ENCODE measurements at regions not wholly inside any gene's neighbourhood (a gene's known extent, or its start where the extent isn't known, plus 50 kb on each side); places are given as distances from the start of the nearest gene placed in this dataset.

DNA sequence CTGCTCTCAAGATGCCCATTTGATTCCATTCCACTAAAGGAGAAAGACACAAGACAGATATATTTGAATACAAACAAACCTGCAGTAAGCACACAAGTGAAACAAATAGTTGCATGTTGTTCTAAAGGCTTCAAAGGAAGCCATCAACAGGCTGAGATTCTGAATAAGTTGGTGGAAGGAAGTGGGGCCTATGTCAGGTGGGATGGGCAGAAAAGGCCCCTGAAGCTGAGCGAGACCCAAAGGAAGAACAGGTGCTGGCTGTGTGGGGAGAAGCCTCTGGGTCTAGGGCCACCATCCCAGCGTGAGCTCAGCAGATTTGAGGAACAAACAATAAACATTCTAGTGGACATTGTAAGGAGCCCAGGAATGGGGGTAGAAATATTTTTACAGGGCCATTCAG is 82.4 kb upstream of the PLAC8 start:
- TF ChIP-seq, protein P1, sequence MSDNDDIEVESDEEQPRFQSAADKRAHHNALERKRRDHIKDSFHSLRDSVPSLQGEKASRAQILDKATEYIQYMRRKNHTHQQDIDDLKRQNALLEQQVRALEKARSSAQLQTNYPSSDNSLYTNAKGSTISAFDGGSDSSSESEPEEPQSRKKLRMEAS (IDR thresholded peaks at IDR 0.05; ENCODE audit: low read depth, low read length), result no peak
- TF ChIP-seq, protein P2, sequence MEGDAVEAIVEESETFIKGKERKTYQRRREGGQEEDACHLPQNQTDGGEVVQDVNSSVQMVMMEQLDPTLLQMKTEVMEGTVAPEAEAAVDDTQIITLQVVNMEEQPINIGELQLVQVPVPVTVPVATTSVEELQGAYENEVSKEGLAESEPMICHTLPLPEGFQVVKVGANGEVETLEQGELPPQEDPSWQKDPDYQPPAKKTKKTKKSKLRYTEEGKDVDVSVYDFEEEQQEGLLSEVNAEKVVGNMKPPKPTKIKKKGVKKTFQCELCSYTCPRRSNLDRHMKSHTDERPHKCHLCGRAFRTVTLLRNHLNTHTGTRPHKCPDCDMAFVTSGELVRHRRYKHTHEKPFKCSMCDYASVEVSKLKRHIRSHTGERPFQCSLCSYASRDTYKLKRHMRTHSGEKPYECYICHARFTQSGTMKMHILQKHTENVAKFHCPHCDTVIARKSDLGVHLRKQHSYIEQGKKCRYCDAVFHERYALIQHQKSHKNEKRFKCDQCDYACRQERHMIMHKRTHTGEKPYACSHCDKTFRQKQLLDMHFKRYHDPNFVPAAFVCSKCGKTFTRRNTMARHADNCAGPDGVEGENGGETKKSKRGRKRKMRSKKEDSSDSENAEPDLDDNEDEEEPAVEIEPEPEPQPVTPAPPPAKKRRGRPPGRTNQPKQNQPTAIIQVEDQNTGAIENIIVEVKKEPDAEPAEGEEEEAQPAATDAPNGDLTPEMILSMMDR (IDR thresholded peaks at IDR 0.05; ENCODE audit: low read depth, low read length), result no peak

Data from NB4 (cell line).